HG03520 (cell line): ENCODE measurements at regions not wholly inside any gene's neighbourhood (a gene's known extent, or its start where the extent isn't known, plus 50 kb on each side); places are given as distances from the start of the nearest gene placed in this dataset.

Experiments
- ATAC-seq: cut with Tn5 transposase; IDR thresholded peaks from one replicate; pipeline ENCODE4 v1.9.1; 2021; ENCODE audit warnings: mild to moderate bottlenecking, moderate library complexity; ENCODE audit not compliant: unreplicated experiment

- no peak for ATAC-seq
These were observed 270.6 kb downstream of the AEBP2 start for GRCh38 chr12:19709889-19710288.

GRCh38 chr12:19710811-19711793 is 271.8 kb downstream of the AEBP2 start:
- no peak for ATAC-seq

GRCh38 chr12:19712041-19712440 is 272.7 kb downstream of the AEBP2 start:
- ATAC-seq, result no peak

- no peak for ATAC-seq
These were observed 279.1 kb downstream of the AEBP2 start for GRCh38 chr12:19718401-19718800.

GRCh38 chr12:19719672-19720071 is 280.4 kb downstream of the AEBP2 start:
- no peak for ATAC-seq

- no peak for ATAC-seq
These were observed 286.8 kb downstream of the AEBP2 start for GRCh38 chr12:19726122-19726521.

GRCh38 chr12:19726592-19726991 is 287.3 kb downstream of the AEBP2 start:
- no peak for ATAC-seq

GRCh38 chr12:19737019-19737418 is 297.7 kb downstream of the AEBP2 start:
- no peak for ATAC-seq

GRCh38 chr12:19739195-19739776 is 300.0 kb downstream of the AEBP2 start:
- no peak for ATAC-seq

- no peak for ATAC-seq
These were observed 301.3 kb downstream of the AEBP2 start for GRCh38 chr12:19740472-19741131.

- ATAC-seq, result no peak
These were observed 301.8 kb downstream of the AEBP2 start for GRCh38 chr12:19741132-19741489.

- no peak for ATAC-seq
These were observed 305.5 kb downstream of the AEBP2 start for GRCh38 chr12:19744705-19745218.

GRCh38 chr12:19746471-19746870 is 307.2 kb downstream of the AEBP2 start:
- no peak for ATAC-seq

- no peak for ATAC-seq
These were observed 310.7 kb downstream of the AEBP2 start for GRCh38 chr12:19749906-19750574.

GRCh38 chr12:19751078-19751477 is 311.8 kb downstream of the AEBP2 start:
- no peak for ATAC-seq

GRCh38 chr12:19752712-19753111 is 313.4 kb downstream of the AEBP2 start:
- no peak for ATAC-seq

GRCh38 chr12:19755136-19755535 is 315.8 kb downstream of the AEBP2 start:
- ATAC-seq, result no peak

- no peak for ATAC-seq
These were observed 318.1 kb downstream of the AEBP2 start for GRCh38 chr12:19757317-19757877.

- ATAC-seq, result no peak
These were observed 319.9 kb downstream of the AEBP2 start for GRCh38 chr12:19759227-19759626.

GRCh38 chr12:19760611-19761010 is 321.3 kb downstream of the AEBP2 start:
- no peak for ATAC-seq

GRCh38 chr12:19761463-19761862 is 322.2 kb downstream of the AEBP2 start:
- no peak for ATAC-seq
